ENCODE measurements at regions not wholly inside any gene's neighbourhood (a gene's known extent, or its start where the extent isn't known, plus 50 kb on each side); places are given as distances from the start of the nearest gene placed in this dataset.

DNA sequence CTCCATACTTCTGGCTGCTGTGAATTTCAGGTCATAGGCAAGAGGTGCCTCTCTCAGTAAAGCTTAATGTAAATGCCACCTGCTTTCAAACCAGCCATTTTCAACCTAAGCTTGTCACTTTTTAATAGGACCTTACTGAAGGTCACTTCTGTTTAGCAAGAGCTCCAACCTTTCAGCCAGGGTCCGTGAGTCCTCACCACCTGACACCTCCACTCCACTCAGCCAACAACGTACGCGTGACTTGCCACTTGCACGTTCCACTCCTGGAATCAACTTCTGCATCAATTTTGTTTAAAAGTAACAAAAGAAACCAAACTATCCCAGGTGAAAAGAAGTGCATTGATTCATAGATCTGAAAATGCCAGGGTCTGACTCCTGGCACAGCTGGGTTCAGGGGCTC, 114.4 kb downstream of the TRIM29 start:
- H3K9me3 Mint-ChIP-seq: peaks cover 2% of the 10 kb centered on the region
- DNase-seq (ENCODE audit: low read depth, low spot score): no peak
- H3K4me1 Mint-ChIP-seq: no peaks in the 10 kb centered on the region
- peak overlapping the region; percentile 32 for H3K27ac Mint-ChIP-seq (ENCODE audit: unreplicated experiment)
- H3K27me3 Mint-ChIP-seq (ENCODE audit: low read depth): no peaks in the 10 kb centered on the region
- no peaks in the 10 kb centered on the region for H3K36me3 Mint-ChIP-seq (ENCODE audit: low read depth)
- no peak overlapping the region for H3K4me3 Mint-ChIP-seq
- TF ChIP-seq, protein P1, sequence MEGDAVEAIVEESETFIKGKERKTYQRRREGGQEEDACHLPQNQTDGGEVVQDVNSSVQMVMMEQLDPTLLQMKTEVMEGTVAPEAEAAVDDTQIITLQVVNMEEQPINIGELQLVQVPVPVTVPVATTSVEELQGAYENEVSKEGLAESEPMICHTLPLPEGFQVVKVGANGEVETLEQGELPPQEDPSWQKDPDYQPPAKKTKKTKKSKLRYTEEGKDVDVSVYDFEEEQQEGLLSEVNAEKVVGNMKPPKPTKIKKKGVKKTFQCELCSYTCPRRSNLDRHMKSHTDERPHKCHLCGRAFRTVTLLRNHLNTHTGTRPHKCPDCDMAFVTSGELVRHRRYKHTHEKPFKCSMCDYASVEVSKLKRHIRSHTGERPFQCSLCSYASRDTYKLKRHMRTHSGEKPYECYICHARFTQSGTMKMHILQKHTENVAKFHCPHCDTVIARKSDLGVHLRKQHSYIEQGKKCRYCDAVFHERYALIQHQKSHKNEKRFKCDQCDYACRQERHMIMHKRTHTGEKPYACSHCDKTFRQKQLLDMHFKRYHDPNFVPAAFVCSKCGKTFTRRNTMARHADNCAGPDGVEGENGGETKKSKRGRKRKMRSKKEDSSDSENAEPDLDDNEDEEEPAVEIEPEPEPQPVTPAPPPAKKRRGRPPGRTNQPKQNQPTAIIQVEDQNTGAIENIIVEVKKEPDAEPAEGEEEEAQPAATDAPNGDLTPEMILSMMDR (conservative IDR thresholded peaks at IDR 0.05): no peak

DNA sequence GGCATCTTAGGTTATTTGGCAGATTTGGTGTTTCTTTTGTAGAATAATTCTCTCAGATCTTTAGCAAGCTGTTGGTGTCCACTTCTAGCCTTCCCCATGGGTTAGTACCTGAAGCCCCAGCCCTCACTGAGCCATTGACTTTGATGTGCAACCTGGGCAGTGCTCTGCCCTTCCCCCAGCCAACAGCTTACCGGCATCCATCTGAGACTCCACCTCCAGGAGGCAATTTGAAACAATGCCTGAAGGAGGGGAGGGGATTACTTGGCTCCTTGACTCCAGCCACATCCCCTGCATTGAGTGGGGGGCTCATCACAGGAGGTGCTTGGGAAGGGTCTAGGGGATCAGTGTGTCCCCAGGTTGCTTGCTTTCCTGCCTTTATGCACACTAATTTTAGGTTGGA, 114.8 kb downstream of the TRIM29 start:
- peaks cover 2% of the 10 kb centered on the region for H3K9me3 Mint-ChIP-seq
- no peaks in the 10 kb centered on the region for H3K4me1 Mint-ChIP-seq
- H3K4me3 Mint-ChIP-seq: no peak overlapping the region
- H3K27me3 Mint-ChIP-seq (ENCODE audit: low read depth): no peaks in the 10 kb centered on the region
- DNase-seq (ENCODE audit: low read depth, low spot score): no peak
- no peaks in the 10 kb centered on the region for H3K36me3 Mint-ChIP-seq (ENCODE audit: low read depth)
- H3K27ac Mint-ChIP-seq (ENCODE audit: unreplicated experiment): no peak overlapping the region
- TF ChIP-seq, protein P1 (conservative IDR thresholded peaks at IDR 0.05): no peak

DNA sequence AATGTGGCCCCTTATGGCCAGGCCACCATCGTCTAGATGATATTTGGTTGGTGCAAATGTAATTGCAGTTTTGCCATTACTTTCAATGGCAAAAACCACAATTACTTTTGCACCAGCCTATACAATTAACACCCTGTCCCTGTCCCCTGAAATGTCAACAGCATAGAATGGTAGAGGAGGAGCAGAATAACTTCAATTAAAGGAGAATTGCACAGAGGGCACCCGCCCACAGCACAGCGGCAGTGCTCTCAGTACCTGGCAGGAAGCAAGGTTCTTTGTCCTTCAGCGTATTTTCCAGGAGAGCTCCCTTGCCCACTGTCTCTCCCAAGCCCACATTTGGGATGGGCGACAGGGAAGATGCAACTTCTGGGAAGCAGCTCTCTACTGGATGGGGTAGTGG, 115.3 kb downstream of the TRIM29 start:
- no peak for DNase-seq (ENCODE audit: low read depth, low spot score)
- Mint-ChIP-seq H3K27me3 (ENCODE audit: low read depth) (peaks cover under 1% of the 10 kb centered on the region), H3K27ac (ENCODE audit: unreplicated experiment) (no peak overlapping the region), H3K36me3 (ENCODE audit: low read depth) (no peaks in the 10 kb centered on the region), H3K4me1 (peaks cover 4% of the 10 kb centered on the region), H3K9me3 (peaks cover 2% of the 10 kb centered on the region), H3K4me3 (no peak overlapping the region)
- TF ChIP-seq, protein P1 (conservative IDR thresholded peaks at IDR 0.05): no peak

DNA sequence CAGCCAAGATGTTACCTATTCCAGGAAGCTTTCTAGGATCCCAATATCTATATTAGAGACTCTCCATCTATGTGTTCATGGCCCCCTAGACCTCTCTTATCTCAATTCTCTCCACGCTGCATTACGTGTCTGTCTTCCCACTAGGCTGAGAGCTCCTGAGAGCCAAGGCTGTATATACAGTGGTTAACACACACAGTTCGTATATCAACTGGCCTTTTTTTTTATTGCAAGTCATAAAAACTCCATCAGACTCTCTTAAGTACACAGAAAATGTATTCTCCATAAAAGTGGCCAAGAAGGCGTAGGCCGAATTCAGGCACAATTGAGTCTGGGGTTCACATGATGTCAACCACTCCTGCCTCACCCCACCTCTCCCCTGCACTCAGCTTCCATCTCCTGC, 115.9 kb downstream of the TRIM29 start:
- DNase-seq (ENCODE audit: low read depth, low spot score): no peak
- H3K27me3 Mint-ChIP-seq (ENCODE audit: low read depth): peaks cover 6% of the 10 kb centered on the region
- no peaks in the 10 kb centered on the region for H3K9me3 Mint-ChIP-seq
- H3K4me3 Mint-ChIP-seq: no peak overlapping the region
- H3K27ac Mint-ChIP-seq (ENCODE audit: unreplicated experiment): no peak overlapping the region
- H3K4me1 Mint-ChIP-seq: peaks cover 8% of the 10 kb centered on the region
- TF ChIP-seq, protein P1 (conservative IDR thresholded peaks at IDR 0.05): no peak
- no peaks in the 10 kb centered on the region for H3K36me3 Mint-ChIP-seq (ENCODE audit: low read depth)

DNA sequence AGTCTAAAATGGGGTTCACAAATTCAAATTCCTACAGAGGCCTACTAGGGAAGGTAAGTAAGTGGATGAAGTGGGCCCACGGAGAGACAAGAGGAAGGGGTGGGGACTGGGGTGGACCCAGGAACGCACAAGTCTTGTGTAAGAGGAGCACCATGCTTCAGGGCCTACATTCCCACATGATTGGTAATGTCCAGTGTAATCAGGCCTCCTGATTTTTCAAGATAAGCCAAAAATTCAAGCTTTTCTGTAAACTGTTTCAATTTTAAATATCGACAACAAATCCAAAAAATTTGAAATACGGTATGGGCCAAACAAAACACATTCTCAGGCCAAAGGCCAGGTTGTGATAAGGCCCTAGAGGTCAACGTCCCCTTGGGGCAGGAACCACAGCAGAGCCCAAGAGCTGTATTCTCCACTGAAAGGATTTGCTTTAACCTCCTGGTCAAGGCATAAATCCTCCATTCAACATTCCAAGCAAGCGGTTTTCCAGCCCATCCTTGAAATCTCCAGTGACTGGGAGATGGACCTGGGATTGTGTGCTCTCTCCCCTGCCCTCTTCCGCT, 116.4 kb downstream of the TRIM29 start:
- Mint-ChIP-seq H3K4me1 (peaks cover 8% of the 10 kb centered on the region), H3K9me3 (no peaks in the 10 kb centered on the region), H3K27me3 (ENCODE audit: low read depth) (peaks cover 11% of the 10 kb centered on the region), H3K36me3 (ENCODE audit: low read depth) (no peaks in the 10 kb centered on the region), H3K27ac (ENCODE audit: unreplicated experiment) (no peak overlapping the region), H3K4me3 (no peak overlapping the region)
- no peak for DNase-seq (ENCODE audit: low read depth, low spot score)
- TF ChIP-seq, protein P1 (conservative IDR thresholded peaks at IDR 0.05): no peak
